Body of pancreas (tissue), 4 donors: ENCODE measurements at regions not wholly inside any gene's neighbourhood (a gene's known extent, or its start where the extent isn't known, plus 50 kb on each side); places are given as distances from the start of the nearest gene placed in this dataset. TPM values are rescaled to one million over a fixed set of nuclear protein-coding genes. Genes with fewer than 3 reads are reported as not detected.

Experiments used
- ATAC-seq: fragments of 150-250 bp; one replicate; pipeline ENCODE4 v1.9.1; 2016
- DNase-seq, 4 donors: peaks; one replicate each; pipeline ENCODE4 v3.0.0-alpha.2; 2019
- H3K27ac ChIP-seq, 4 donors: fragments of 200-600 bp; sonication (generic); 1 replicate in 3 of 4; 2 replicates in 1 of 4; pipeline versions ENCODE4 v1.5.1 to v1.6.1; 2016 to 2019; ENCODE audit warnings: mild to moderate bottlenecking in 1 of 4, mixed read lengths in 1 of 4, moderate library complexity in 1 of 4
- H3K27me3 ChIP-seq, 2 donors: fragments of 200-600 bp; sonication (generic); one replicate each; pipeline ENCODE4 v1.6.0; 2016; ENCODE audit warnings: mild to moderate bottlenecking in 1 of 2
- H3K36me3 ChIP-seq, 2 donors: fragments of 200-600 bp; sonication (generic); replicated peaks in 1 of 2; 2 replicates each; pipeline ENCODE4 v1.5.1; 2016; ENCODE audit warnings: low read depth in 2 of 2; ENCODE audit not compliant: insufficient read depth in 1 of 2
- H3K4me1 ChIP-seq: fragments of 200-600 bp; sonication (generic); one replicate; pipeline ENCODE4 v1.6.0; 2016
- H3K4me3 ChIP-seq, 2 donors: fragments of 200-600 bp; sonication (generic); 1 replicate in 1 of 2; 2 replicates in 1 of 2; pipeline ENCODE4 v1.5.1; 2016 to 2019
- H3K9me3 ChIP-seq, 3 donors: fragments of 200-600 bp; sonication (generic); 1 replicate in 2 of 3; 2 replicates in 1 of 3; pipeline ENCODE4 v1.5.1; 2016
- CTCF ChIP-seq, 7 experiments: fragments of 450-650 bp in 4 of 7; fragments of 200-600 bp in 3 of 7; sonication (generic) in 3 of 7; IDR thresholded peaks; one replicate each; pipeline ENCODE4 v1.5.1; 2016 to 2019; ENCODE audit warnings: antibody characterized with exemption in 7 of 7
- POLR2A ChIP-seq, 3 donors: fragments of 450-650 bp; IDR thresholded peaks; one replicate each; pipeline ENCODE4 v1.6.1; 2016; ENCODE audit warnings: antibody characterized with exemption in 3 of 3, mild to moderate bottlenecking in 2 of 3
- WGBS, 2 donors: methylation state at CpG; one replicate each; pipeline ENCODE4 v1.1.5; 2017; 5-methylcytosine and 5-hydroxymethylcytosine counted together
- intact Hi-C: fragments of 100-400 bp; cut with DNase I; formaldehyde crosslinking; loops from one replicate; pipeline ENCODE4 v1.15.1; 2023
- small RNA-seq: library from RNA; depleted of rRNA; stranded (forward); fragments of <200 nt; gene quantifications from one replicate; pipeline ENCODE3, GENCODE V24; 2016

DNA sequence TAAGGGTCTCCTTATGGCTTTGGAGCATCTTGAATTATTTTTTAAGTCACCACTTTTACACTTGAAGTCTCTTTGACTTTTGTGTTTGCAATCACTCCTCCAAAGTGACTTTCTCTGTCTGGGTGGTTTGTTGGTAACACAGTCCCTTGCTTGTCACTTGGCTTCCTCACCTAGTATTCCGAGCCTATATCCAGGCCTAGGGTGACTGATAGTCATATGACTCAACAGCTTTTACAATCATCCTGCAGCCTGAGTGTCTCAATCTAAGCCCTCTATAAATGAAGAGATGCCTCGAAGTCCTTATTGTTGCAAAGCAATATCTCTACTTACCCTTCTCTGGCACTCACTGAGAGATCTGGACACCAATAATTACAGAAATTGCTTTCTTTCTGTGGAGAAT lies 53.9 kb upstream of the SETBP1 start:
- intact Hi-C loops, result no loop called here

GRCh38 chr18:44627280-44627679 lies 53.4 kb upstream of the SETBP1 start:
- TF ChIP-seq POLR2A (IDR thresholded peaks at IDR 0.05) (no peak), CTCF (IDR thresholded peaks at IDR 0.05) (no peak)
- WGBS, 2 donors, result 70 to 71% methylated on average over 3 of the region's 3 CpGs
- Histone ChIP-seq H3K9me3 (no peaks in the 10 kb centered on the region), H3K4me1 (no peaks in the 10 kb centered on the region), H3K27me3 (no peaks in the 10 kb centered on the region), H3K36me3 (no peaks in the 10 kb centered on the region), H3K27ac (no peak overlapping the region), H3K4me3 (no peak overlapping the region)
- ATAC-seq (no peak), DNase-seq (no peak)
- intact Hi-C loops, result no loop called here

More for the DNA sequence above, 53.9 kb upstream of the SETBP1 start:
- H3K27ac ChIP-seq, result no peak overlapping the region
- H3K36me3 ChIP-seq, result no peaks in the 10 kb centered on the region
- no peaks in the 10 kb centered on the region for H3K27me3 ChIP-seq
- WGBS, 2 donors, result 78 to 79% methylated on average over 2 of the region's 2 CpGs
- H3K4me3 ChIP-seq, result no peak overlapping the region
- ATAC-seq (no peak), DNase-seq (no peak)
- no peaks in the 10 kb centered on the region for H3K4me1 ChIP-seq
- H3K9me3 ChIP-seq, result no peaks in the 10 kb centered on the region
- no peak for TF ChIP-seq POLR2A (IDR thresholded peaks at IDR 0.05)

DNA sequence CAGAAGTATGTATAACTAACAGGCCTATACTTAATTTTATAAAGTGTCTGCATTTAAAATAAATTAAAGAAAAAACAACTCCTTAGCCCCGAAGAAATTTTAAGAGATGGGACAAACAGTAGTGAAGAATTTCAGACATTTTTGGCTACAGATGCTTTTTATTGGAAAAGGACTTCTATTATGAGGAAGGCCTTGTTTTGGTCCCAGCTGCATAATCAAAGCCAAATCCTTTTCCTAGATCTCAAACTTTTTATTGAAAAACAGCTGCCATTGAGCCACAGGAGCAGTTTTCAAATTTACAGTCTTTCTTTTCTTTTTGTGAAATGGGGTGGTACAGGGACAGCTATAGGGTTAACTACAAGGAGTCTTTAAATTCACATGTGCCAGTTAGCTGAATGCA lies 51.3 kb upstream of the SETBP1 start:
- no peak overlapping the region for H3K27ac ChIP-seq
- ATAC-seq, result no peak
- intact Hi-C loops, result no loop called here

GRCh38 chr18:44630118-44630517 lies 50.6 kb upstream of the SETBP1 start:
- Histone ChIP-seq H3K4me3 (no peak overlapping the region), H3K27ac (no peak overlapping the region), H3K4me1 (no peaks in the 10 kb centered on the region), H3K27me3 (no peaks in the 10 kb centered on the region), H3K9me3 (no peaks in the 10 kb centered on the region), H3K36me3 (no peaks in the 10 kb centered on the region)
- 58 to 69% methylated on average over 2 of the region's 2 CpGs for WGBS, 2 donors
- no peak for DNase-seq
- TF ChIP-seq POLR2A (IDR thresholded peaks at IDR 0.05), result no peak
- TF ChIP-seq CTCF (IDR thresholded peaks at IDR 0.05), result no peak
- no peak for ATAC-seq
- intact Hi-C loops, result no loop called here

More for the DNA sequence above, 51.3 kb upstream of the SETBP1 start:
- H3K36me3 ChIP-seq, result no peaks in the 10 kb centered on the region
- no peak overlapping the region for H3K4me3 ChIP-seq
- no peaks in the 10 kb centered on the region for H3K27me3 ChIP-seq
- DNase-seq, result no peak
- no peaks in the 10 kb centered on the region for H3K9me3 ChIP-seq
- H3K4me1 ChIP-seq, result no peaks in the 10 kb centered on the region
- TF ChIP-seq POLR2A (IDR thresholded peaks at IDR 0.05) (no peak), CTCF (IDR thresholded peaks at IDR 0.05) (no peak)
- WGBS, 2 donors, result 75 to 82% methylated on average over 1 of the region's 1 CpG

Small RNA genes lying in the stretch of these regions (small RNA-seq; reads per million reads assigned to genes)
- not detected for gene RNA5SP455
